RPMI7951 (cell line): ENCODE measurements at regions not wholly inside any gene's neighbourhood (a gene's known extent, or its start where the extent isn't known, plus 50 kb on each side); places are given as distances from the start of the nearest gene placed in this dataset.

Experiments used
- DNase-seq: peaks from one replicate; pipeline ENCODE4 v3.0.0-alpha.2; 2012; ENCODE audit warnings: low read depth

GRCh38 chr15:98202256-98202655 is 241.8 kb downstream of the ARRDC4 start:
- no peak for DNase-seq

GRCh38 chr15:98203872-98204660 is 243.6 kb downstream of the ARRDC4 start:
- no peak for DNase-seq

- DNase-seq: no peak
These were observed 247.4 kb downstream of the ARRDC4 start for GRCh38 chr15:98207928-98208327.

DNA sequence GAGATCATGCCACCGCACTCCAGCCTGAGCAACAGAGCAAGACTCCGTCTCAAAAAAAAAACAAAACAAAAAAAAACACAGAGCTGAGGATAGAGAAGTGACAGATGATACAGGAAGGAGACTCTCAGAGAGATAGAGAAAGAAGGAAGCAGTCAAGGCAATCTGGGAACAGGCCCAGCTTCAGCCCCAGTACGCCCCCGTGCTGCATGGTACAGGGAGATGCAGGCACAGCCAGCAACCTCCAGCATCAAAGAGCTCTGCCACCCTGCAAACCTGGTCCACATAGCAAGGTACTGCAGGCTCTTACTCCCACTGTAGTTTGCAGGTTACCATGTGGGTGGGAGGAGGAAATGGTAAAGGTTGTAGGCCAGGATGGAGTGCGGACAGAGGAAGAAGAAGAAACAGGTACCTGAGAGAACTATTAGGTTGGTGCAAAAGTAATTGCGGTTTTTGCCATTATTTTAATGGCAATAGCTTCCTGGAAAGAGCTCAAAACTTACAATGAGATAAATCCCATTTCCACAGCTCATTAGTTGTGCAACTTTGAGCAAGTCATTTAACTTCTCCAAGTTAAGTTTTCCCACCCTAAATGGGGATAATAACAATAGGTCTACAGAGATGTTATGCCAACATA is 253.0 kb downstream of the ARRDC4 start:
- no peak for DNase-seq

- DNase-seq: no peak
These were observed 255.7 kb downstream of the ARRDC4 start for GRCh38 chr15:98216166-98216565.

DNA sequence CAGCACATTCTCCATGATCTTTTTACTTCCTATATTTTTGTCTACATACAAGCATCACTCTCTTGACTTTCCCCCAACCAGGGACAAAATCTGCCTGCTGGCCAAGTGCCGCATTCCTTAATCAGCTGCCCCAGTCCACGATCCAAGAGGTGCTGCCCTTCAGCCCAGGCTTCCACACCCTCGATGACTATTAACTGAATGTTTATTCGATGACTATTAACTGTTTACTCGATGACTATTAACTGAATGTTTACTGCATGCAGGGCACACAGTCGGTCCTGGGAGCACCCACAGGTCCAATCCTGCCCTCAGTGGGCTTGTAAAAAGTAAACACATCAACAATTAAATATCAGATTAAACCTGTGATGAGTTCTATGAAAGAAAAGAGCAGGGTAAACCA is 256.9 kb downstream of the ARRDC4 start:
- DNase-seq: no peak

- no peak for DNase-seq
These were observed 260.6 kb downstream of the ARRDC4 start for GRCh38 chr15:98221144-98221543.

DNA sequence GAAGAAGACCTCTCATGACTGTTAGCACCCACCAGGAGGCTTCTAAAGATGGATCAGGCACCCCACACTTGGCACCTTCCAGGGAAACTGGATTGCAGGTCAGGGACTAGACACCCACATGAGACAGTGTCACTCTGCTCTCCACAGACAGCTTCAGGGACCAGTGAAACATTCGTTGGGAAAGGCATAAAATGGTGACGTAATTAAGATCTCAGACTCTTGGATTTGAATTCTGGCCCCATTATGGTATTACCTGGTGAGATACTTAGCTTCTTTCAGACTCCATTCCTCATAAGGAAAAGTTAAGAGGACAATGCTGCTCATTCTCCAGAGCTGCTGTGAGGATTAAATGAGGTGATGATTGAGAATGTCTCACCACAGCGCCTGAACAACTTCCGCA is 261.1 kb downstream of the ARRDC4 start:
- no peak for DNase-seq

GRCh38 chr15:98226149-98226548 is 265.6 kb downstream of the ARRDC4 start:
- DNase-seq: no peak

GRCh38 chr15:98226578-98226977 is 266.1 kb downstream of the ARRDC4 start:
- no peak for DNase-seq

- DNase-seq: no peak
These were observed 268.3 kb downstream of the ARRDC4 start for GRCh38 chr15:98228846-98229245.

- no peak for DNase-seq
These were observed 270.5 kb downstream of the ARRDC4 start for GRCh38 chr15:98230975-98231374.

GRCh38 chr15:98231696-98232440 is 271.4 kb downstream of the ARRDC4 start:
- DNase-seq: peak; percentile 54

GRCh38 chr15:98232761-98233160 is 272.3 kb downstream of the ARRDC4 start:
- DNase-seq: no peak

DNA sequence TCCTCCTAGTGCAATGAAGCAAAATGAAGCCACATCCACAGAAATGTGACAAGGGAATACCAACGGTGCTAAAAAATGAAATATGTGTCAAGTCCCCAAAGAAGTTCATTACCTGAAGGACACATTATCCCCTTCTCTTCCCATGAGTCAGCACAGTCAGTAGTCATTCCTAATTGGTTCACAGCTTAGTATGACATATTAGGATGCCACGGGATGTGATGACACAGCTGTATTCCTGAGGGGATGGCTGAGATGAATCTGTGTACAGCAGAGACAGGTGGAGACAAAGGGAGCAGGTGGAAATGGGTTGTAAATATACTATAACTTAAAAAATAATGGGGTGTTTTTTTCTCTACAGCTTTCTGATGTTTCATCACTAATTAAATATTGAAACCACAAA is 273.4 kb downstream of the ARRDC4 start:
- DNase-seq: no peak

DNA sequence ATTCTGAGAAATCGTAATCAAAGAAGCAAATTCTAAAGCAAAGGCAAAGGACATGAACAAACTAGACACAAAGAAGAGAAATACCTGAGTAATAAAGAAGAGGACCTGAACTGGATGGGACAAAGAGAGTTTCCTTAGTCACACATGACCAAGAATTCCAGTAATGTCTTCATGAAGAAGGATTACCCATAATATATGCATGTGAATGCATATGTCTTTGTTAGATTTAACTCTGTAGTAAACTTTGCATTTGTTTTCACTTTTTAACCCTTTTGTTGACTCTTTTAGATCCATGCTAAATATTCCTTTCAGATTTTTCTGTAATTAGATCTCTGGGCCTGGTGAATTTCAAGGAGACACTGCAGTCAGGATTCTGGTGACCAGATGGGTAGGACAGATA is 279.8 kb downstream of the ARRDC4 start:
- DNase-seq: no peak

DNA sequence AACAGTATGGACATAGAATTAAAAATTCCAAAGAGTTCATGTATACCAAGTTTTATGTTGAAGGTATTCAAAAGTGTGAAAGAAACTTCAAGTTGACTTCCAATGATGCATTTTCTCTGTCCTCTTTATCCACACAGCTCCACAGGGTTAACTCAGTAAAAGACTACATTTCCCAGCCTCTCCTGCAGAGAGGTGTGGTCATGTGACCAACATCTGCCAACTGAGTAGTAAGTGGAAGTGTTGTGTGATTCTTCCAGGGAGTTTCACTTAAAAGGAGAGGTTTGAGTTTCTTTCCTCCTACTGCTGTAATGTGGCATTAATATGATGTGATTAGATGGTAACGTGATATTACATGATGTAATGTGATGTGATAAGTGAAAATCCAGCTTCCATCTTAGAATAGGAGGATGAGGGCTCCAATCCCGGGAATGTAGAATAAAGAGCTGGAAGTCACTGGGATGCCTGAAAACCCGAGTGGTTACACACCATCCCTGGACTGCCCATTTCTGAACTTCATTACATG is 280.6 kb downstream of the ARRDC4 start:
- peak; percentile 21 for DNase-seq

- DNase-seq: no peak
These were observed 296.8 kb downstream of the ARRDC4 start for GRCh38 chr15:98257290-98257689.

- no peak for DNase-seq
These were observed 303.3 kb downstream of the ARRDC4 start for GRCh38 chr15:98263787-98264186.

DNA sequence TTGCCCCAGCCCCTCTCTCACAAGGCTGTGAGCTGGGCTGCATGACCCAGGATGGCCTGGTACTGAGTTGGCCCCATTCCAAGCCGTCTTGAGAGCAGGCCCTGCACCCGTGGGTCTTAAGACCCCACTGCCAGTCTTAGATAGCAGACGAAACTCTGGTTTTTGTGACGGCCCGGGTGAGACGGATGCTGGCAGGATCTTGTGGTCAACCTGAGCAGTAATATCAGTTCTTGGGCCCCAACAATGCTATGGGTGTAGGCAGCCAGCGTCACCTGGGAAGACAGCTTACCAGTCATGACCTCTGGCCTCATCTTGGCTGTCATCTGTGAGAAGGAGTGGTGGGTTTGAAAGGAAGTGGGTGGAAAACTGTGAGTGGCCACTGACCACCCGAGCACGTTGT is 305.8 kb downstream of the ARRDC4 start:
- no peak for DNase-seq

DNA sequence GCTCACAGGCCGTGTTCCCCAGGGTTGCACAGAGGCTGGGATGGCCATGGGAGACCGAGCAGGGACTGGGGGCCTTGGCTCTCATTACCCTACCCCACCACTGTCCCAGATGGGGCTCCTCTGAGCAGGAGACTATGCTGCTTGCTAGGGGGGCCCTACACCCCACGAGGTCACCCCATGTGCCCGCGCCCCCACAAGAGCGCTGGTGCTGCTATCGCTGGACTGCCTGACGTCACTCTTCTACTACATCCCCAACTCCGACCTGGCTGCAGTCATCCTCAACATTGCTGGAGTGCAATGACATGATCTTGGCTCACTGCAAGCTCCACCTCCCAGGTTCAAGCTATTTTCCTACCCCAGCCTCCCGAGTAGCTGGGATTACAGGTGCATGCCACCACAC is 307.7 kb downstream of the ARRDC4 start:
- DNase-seq: no peak

GRCh38 chr15:98272625-98273024 is 312.1 kb downstream of the ARRDC4 start:
- DNase-seq: no peak

DNA sequence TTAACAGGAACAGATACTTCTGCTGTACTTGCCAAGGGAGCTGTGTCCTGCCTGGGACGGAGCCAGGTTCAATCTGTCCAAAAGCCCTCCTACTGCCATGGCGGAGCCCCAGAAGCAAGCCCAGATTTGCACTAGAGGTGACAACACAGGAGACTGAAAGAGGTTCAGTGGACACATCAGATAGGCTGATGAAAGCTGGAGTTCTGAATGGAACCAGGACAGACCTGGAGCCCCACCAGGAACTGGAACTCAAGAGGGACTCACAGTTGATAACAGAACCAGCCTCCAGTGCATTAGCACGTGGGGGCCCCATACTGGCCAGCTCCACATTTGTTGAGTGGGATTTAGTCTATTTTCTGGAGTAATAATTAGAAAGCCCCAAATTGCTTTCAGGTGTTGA is 315.5 kb downstream of the ARRDC4 start:
- no peak for DNase-seq
